C4-2B (cell line): ENCODE measurements at regions not wholly inside any gene's neighbourhood (a gene's known extent, or its start where the extent isn't known, plus 50 kb on each side); places are given as distances from the start of the nearest gene placed in this dataset.

Experiments used
- H3K27ac ChIP-seq: fragments of 450-650 bp; 2 replicates; pipeline ENCODE4 v1.5.1; 2017
- ZFX ChIP-seq: fragments of 450-650 bp; IDR thresholded peaks from 2 replicates; pipeline ENCODE4 v1.6.1; 2017
- TF ChIP-seq, protein P1 (sequence below): fragments of 450-650 bp; conservative IDR thresholded peaks from 2 replicates; pipeline ENCODE4 v1.5.1; 2017; ENCODE audit warnings: mild to moderate bottlenecking

DNA sequence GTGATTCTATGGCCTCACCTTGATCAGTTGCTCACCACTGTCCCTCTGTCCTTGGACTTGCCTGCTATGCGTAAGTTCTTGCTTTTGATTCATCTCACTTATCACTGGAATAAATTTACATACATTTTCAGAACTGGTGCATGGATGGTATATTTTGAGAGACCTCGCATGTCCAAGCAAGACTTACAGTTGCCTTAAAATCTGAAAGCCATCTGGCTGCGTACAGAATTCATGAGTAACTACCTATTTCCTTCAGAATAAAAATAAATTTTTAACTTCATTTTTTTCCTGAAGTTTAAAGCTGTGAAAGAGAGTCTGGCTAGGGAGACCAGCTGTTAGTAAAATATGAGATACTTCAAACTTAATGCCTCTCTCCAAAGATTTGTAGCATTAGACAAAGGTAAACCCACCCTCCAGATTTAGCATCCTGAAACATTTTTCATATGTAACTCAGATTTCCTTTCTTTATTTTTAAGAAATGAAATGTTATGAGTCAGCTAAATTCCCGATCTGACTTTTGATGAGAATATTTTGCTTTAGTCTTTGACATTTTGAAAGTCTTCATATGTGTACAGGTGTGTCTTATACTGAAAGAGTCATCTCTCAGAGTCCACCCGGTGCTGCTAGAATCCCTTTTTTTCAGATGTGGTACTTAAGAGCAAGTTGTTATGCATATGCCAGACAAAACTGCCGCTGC lies 136.4 kb upstream of the CELF2 start:
- no peak overlapping the region for H3K27ac ChIP-seq
- TF ChIP-seq, protein P1, sequence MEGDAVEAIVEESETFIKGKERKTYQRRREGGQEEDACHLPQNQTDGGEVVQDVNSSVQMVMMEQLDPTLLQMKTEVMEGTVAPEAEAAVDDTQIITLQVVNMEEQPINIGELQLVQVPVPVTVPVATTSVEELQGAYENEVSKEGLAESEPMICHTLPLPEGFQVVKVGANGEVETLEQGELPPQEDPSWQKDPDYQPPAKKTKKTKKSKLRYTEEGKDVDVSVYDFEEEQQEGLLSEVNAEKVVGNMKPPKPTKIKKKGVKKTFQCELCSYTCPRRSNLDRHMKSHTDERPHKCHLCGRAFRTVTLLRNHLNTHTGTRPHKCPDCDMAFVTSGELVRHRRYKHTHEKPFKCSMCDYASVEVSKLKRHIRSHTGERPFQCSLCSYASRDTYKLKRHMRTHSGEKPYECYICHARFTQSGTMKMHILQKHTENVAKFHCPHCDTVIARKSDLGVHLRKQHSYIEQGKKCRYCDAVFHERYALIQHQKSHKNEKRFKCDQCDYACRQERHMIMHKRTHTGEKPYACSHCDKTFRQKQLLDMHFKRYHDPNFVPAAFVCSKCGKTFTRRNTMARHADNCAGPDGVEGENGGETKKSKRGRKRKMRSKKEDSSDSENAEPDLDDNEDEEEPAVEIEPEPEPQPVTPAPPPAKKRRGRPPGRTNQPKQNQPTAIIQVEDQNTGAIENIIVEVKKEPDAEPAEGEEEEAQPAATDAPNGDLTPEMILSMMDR, result no peak
- no peak for TF ChIP-seq ZFX

DNA sequence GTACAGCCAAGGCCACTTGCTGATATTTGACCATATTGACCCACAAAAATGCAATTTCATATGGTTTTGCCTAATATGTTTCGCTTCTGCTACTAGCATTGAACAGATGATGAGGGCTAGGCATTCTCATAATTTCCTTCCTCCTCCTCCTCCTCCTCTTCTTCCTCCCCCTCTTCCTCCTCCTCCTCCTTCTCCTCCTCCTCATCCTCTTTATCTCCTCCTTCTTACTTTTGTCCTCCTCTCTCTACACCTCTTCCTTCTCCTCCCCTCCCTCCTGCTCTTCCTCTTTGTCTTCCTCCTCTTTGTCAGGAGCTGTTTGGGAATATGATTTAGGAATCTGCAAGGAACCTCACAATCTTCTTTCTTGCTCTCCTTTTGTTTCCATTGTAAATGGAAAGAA lies 133.9 kb upstream of the CELF2 start:
- TF ChIP-seq, protein P1, result no peak
- TF ChIP-seq ZFX, result no peak
- no peak overlapping the region for H3K27ac ChIP-seq

DNA sequence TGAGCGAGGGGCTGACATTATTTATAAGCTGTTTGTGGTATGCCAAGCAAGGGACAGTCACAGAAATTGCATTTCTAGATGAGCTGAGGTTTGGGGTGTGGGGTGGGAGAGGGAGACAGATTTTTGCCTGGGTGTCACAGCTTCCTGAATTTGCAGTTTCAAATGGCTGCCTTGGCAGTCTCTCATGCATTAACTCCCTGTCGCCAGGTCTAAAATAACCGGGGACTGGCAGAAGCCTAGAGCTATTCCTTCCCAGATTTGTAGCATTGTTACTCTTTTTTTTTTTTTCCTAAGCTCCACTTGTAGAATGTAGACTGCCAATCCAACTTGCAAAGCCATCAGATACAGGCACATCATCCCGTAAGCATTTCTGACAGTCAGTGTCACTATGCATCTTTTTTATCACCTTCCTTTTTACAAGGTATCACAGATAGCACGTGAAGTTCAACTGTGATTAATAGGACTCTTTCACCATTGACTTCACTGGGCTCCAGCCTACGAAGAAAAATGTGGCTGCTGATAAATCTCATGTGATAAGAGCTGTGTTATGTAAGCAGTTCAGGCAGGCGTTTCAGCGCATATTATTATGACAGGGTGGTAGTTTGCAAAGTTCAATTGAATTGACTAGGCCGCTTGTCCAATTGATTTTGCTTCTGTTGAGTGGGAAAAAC lies 130.7 kb upstream of the CELF2 start:
- no peak for TF ChIP-seq ZFX
- TF ChIP-seq, protein P1, result no peak
- H3K27ac ChIP-seq, result no peak overlapping the region

DNA sequence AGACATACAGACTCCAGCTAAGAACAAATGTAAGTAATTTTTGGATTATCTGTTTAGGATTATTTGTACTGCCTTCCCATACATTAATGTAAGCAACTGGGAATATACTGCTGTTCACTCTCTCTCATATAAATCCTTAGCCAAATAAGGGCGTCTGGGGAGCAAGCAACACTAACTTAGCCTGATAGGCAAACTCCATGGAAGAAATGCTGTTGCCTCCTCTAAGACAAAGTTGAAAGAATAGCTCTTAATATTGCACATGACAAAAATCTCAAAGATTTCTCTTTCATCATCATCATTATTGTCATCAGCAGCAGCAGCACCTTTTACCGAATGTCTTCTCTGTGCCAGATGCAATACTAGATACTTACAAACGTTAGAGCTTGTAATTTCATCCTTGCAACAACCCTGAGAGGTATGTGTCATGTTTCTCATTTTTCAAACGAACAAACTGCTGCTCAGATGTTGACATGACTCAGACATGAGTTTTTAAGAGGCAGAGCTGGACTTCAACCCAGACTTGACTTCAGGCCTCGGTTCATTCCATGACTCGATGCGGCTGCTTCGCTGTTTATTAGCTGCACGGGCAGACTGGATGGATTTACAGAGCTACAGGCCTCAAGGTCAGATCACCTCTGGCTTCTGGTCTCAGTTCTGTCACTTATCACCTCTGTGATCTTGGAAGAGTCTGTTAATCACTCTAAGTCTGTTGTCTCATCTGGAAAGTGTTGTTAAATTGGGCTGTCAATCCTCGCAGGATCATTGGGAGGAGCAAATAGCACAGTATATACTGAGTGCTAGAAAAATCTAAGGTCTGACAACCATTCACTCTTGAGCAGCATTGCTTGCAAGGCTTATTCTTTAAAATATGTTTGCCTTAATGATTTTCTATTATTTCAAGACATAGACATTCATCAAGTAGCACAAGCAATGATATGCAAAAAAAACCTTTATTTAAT lies 126.3 kb upstream of the CELF2 start:
- H3K27ac ChIP-seq, result no peak overlapping the region
- TF ChIP-seq, protein P1, result no peak
- TF ChIP-seq ZFX, result no peak

DNA sequence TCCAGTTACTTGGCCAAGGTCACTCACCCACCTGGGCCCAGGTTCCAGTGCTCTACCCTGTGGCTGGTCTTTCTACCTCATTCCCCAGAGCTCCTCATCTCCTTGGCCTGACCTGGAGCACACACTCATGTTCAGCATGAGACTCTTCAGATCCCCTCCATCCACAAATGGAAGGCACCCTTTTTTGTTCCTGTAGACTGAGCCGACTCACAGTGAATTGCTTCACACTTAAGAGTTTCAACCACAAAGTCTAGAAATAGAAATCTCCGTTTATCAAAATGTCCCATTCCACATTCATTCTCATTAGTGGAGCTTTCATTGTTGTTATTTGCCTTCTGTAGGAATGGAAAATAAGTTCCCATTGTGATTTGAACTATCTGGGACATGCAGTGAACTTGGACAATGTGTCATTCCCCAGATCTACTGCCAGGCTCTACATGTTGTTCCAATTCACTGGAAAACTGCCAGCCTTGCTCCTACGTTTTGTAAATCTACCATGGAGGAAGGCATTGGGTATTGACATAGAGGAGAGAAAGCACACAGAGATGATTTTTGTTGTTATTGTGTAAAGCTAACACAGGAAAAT lies 125.3 kb upstream of the CELF2 start:
- no peak for TF ChIP-seq ZFX
- TF ChIP-seq, protein P1, result no peak
- H3K27ac ChIP-seq, result no peak overlapping the region

DNA sequence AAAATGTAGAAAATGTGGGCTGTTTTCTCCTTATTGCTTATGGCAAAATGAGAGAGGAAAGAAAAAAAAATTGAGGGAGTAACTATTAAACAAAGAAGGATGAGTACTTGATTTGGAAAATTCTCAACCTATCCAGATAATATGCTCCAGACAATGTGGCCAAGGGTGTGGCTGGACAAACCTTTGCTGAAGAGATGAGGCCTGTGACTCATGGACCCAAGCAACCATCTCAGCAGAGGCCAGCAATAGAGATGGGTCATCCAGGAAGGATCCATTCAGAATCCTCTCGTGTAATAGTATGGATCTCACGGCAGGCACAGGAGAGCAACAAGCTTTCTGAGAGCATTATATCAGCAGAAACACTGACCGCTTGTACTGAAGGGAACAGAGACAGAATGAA lies 120.3 kb upstream of the CELF2 start:
- no peak overlapping the region for H3K27ac ChIP-seq
- TF ChIP-seq ZFX, result no peak
- TF ChIP-seq, protein P1, result no peak

DNA sequence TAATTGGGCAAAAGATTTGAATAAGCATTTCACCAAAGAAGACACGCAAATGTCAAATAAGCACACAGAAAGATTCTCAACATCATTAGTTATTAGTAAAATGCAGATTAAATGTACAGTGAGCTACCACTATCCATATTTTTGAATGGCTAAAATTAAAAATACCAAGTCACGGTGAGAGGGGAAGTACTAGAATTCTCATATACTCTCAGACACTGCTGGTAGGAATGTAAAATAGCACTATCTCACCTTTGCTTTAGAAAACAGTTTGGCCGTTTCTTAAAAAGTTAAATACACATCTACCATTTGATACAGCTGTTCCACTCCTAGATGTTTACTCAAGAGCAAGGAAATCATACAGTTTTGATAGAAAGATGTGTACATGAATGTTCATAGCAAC lies 115.8 kb upstream of the CELF2 start:
- no peak overlapping the region for H3K27ac ChIP-seq
- TF ChIP-seq ZFX, result no peak
- TF ChIP-seq, protein P1, result no peak
